K562 (cell line): ENCODE measurements at regions not wholly inside any gene's neighbourhood (a gene's known extent, or its start where the extent isn't known, plus 50 kb on each side); places are given as distances from the start of the nearest gene placed in this dataset. TPM values are rescaled to one million over a fixed set of nuclear protein-coding genes. Genes with fewer than 3 reads are reported as not detected.

Experiments used
- small RNA-seq: library from RNA; depleted of rRNA; stranded (forward); fragments of <200 nt; gene quantifications from one replicate; pipeline ENCODE3, GENCODE V24; 2014

Small RNA genes in the stretch of these regions (small RNA-seq; reads per million reads assigned to genes)
- not detected for gene RNU6-493P
